ENCODE measurements at regions not wholly inside any gene's neighbourhood (a gene's known extent, or its start where the extent isn't known, plus 50 kb on each side); places are given as distances from the start of the nearest gene placed in this dataset.

DNA sequence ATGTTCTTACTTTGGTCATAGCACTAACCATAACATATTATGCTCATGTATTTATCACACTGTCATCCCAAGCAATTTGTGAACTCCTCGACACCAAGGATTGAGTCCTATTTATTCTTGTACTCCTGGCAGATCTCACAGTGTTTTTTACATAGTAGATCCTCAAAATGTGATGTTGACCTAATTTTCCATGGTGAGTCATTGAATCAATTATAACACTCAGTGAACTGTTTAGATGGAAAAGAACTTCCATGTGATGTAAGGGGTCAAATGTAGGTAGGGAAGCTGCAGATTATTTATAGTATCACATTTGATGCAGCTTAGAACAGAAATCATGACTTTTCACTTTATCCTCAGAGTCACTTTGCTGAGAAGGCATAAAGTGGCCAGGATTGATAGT is 281.9 kb upstream of the ADAMTS5 start:
- H3K4me1 Mint-ChIP-seq: no peaks in the 10 kb centered on the region
- Histone ChIP-seq H3K9ac (ENCODE audit: extremely low read depth, low read length, poor library complexity, severe bottlenecking) (no peak overlapping the region), H3K27ac (ENCODE audit: low read depth, low read length) (no peak overlapping the region), H3K36me3 (ENCODE audit: control insufficient read depth, insufficient read depth, low read length) (no peaks in the 10 kb centered on the region), H3K9me3 (ENCODE audit: control insufficient read depth, low read length) (no peaks in the 10 kb centered on the region), H3K4me3 (ENCODE audit: low read length) (no peak overlapping the region), H3K27me3 (ENCODE audit: control insufficient read depth, insufficient read depth, low read length, poor library complexity, severe bottlenecking) (no peaks in the 10 kb centered on the region), H3K4me1 (ENCODE audit: control insufficient read depth, insufficient read depth, low read length) (no peaks in the 10 kb centered on the region)
- H3K27me3 Mint-ChIP-seq (ENCODE audit: insufficient read depth): no peaks in the 10 kb centered on the region
- no peaks in the 10 kb centered on the region for H3K9me3 Mint-ChIP-seq
- no peak overlapping the region for H3K27ac Mint-ChIP-seq
- H3K36me3 Mint-ChIP-seq (ENCODE audit: low read depth): no peaks in the 10 kb centered on the region
- 86 to 96% methylated on average over 1 of the region's 1 CpG for WGBS, 2 experiments (ENCODE audit: insufficient coverage in 1 of 2, insufficient read length in 1 of 2)
- no peak overlapping the region for H3K4me3 Mint-ChIP-seq
- DNase-seq: no peak
- TF ChIP-seq, protein P1, sequence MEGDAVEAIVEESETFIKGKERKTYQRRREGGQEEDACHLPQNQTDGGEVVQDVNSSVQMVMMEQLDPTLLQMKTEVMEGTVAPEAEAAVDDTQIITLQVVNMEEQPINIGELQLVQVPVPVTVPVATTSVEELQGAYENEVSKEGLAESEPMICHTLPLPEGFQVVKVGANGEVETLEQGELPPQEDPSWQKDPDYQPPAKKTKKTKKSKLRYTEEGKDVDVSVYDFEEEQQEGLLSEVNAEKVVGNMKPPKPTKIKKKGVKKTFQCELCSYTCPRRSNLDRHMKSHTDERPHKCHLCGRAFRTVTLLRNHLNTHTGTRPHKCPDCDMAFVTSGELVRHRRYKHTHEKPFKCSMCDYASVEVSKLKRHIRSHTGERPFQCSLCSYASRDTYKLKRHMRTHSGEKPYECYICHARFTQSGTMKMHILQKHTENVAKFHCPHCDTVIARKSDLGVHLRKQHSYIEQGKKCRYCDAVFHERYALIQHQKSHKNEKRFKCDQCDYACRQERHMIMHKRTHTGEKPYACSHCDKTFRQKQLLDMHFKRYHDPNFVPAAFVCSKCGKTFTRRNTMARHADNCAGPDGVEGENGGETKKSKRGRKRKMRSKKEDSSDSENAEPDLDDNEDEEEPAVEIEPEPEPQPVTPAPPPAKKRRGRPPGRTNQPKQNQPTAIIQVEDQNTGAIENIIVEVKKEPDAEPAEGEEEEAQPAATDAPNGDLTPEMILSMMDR (conservative IDR thresholded peaks at IDR 0.05): no peak

DNA sequence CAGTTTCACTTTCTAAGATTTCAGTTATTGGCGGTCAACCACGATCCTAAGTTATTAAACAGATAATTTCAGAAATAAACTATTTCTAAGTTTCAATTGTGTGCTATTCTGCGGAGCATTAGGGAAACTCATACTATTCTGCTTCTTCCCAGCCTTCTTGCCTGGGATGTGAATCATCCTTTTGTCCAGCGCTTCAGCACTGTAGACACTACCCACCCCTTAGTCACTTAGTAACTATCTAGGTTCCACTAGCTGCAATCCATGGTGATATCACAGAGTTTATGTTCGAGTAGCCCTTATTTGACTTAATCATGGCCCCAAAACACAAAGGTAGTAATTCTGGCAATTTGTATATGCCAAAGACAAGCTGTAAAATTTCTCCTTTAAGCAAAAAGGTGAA is 279.9 kb upstream of the ADAMTS5 start:
- H3K36me3 ChIP-seq (ENCODE audit: control insufficient read depth, insufficient read depth, low read length): no peaks in the 10 kb centered on the region
- WGBS, 2 experiments (ENCODE audit: insufficient coverage in 1 of 2, insufficient read length in 1 of 2): 80 to 89% methylated on average over 4 to 5 of the region's 5 CpGs
- no peaks in the 10 kb centered on the region for H3K27me3 ChIP-seq (ENCODE audit: control insufficient read depth, insufficient read depth, low read length, poor library complexity, severe bottlenecking)
- Mint-ChIP-seq H3K36me3 (ENCODE audit: low read depth) (no peaks in the 10 kb centered on the region), H3K27ac (no peak overlapping the region), H3K9me3 (no peaks in the 10 kb centered on the region), H3K4me3 (no peak overlapping the region), H3K27me3 (ENCODE audit: insufficient read depth) (no peaks in the 10 kb centered on the region), H3K4me1 (no peaks in the 10 kb centered on the region)
- H3K9ac ChIP-seq (ENCODE audit: extremely low read depth, low read length, poor library complexity, severe bottlenecking): no peak overlapping the region
- H3K27ac ChIP-seq (ENCODE audit: low read depth, low read length): no peak overlapping the region
- TF ChIP-seq, protein P1 (conservative IDR thresholded peaks at IDR 0.05): no peak
- no peak overlapping the region for H3K4me3 ChIP-seq (ENCODE audit: low read length)
- H3K4me1 ChIP-seq (ENCODE audit: control insufficient read depth, insufficient read depth, low read length): no peaks in the 10 kb centered on the region
- no peak for DNase-seq
- H3K9me3 ChIP-seq (ENCODE audit: control insufficient read depth, low read length): no peaks in the 10 kb centered on the region

DNA sequence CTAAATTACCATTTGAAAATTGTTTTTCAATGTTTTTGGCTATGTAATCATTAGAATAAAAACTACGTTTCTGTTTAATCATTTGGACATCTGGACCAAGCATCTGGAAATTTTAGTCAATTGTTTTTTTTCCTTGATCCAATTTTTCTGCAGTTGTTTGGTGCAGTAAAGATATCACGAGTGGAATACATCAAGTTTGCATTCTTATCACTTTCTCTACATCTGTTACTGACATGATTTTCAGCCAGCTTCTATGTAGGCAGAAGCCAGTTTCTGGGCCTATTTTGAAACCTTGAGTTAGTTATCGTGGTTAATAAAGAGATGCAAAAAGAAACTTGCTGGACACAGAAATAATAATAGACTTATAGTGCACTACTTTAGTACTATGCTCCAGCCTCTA is 277.9 kb upstream of the ADAMTS5 start:
- Mint-ChIP-seq H3K27me3 (ENCODE audit: insufficient read depth) (no peaks in the 10 kb centered on the region), H3K27ac (no peak overlapping the region), H3K36me3 (ENCODE audit: low read depth) (no peaks in the 10 kb centered on the region), H3K4me1 (no peaks in the 10 kb centered on the region), H3K4me3 (no peak overlapping the region), H3K9me3 (no peaks in the 10 kb centered on the region)
- H3K36me3 ChIP-seq (ENCODE audit: control insufficient read depth, insufficient read depth, low read length): no peaks in the 10 kb centered on the region
- no peaks in the 10 kb centered on the region for H3K27me3 ChIP-seq (ENCODE audit: control insufficient read depth, insufficient read depth, low read length, poor library complexity, severe bottlenecking)
- H3K27ac ChIP-seq (ENCODE audit: low read depth, low read length): no peak overlapping the region
- TF ChIP-seq, protein P1 (conservative IDR thresholded peaks at IDR 0.05): no peak
- WGBS, 2 experiments (ENCODE audit: insufficient coverage in 1 of 2, insufficient read length in 1 of 2): 91 to 100% methylated on average over 1 to 3 of the region's 3 CpGs
- H3K9me3 ChIP-seq (ENCODE audit: control insufficient read depth, low read length): no peaks in the 10 kb centered on the region
- no peaks in the 10 kb centered on the region for H3K4me1 ChIP-seq (ENCODE audit: control insufficient read depth, insufficient read depth, low read length)
- DNase-seq: no peak
- H3K9ac ChIP-seq (ENCODE audit: extremely low read depth, low read length, poor library complexity, severe bottlenecking): no peak overlapping the region
- H3K4me3 ChIP-seq (ENCODE audit: low read length): no peak overlapping the region

Measured in endodermal cell (in vitro differentiated cells).